ENCODE measurements at regions not wholly inside any gene's neighbourhood (a gene's known extent, or its start where the extent isn't known, plus 50 kb on each side); places are given as distances from the start of the nearest gene placed in this dataset.

DNA sequence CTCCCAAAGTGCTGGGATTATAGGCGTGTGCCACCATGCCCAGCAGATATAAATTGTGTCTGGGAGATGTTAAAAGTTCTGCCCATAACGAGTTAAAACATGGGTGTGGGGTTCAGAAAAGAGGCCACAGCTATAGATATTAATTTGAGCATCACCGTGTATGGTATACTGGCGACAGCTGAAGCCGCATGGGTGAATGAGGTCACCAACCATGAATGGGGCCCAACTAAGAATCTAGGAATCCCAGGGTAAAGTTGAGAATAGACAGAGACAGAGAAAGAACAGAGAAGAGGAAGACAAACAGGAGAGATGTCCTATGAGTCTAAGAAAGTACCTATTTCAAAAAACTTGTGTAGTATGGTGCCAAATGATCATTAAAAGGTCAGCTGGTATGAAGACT, 50.9 kb downstream of the ILRUN start (continued):
- TF ChIP-seq, protein P1, sequence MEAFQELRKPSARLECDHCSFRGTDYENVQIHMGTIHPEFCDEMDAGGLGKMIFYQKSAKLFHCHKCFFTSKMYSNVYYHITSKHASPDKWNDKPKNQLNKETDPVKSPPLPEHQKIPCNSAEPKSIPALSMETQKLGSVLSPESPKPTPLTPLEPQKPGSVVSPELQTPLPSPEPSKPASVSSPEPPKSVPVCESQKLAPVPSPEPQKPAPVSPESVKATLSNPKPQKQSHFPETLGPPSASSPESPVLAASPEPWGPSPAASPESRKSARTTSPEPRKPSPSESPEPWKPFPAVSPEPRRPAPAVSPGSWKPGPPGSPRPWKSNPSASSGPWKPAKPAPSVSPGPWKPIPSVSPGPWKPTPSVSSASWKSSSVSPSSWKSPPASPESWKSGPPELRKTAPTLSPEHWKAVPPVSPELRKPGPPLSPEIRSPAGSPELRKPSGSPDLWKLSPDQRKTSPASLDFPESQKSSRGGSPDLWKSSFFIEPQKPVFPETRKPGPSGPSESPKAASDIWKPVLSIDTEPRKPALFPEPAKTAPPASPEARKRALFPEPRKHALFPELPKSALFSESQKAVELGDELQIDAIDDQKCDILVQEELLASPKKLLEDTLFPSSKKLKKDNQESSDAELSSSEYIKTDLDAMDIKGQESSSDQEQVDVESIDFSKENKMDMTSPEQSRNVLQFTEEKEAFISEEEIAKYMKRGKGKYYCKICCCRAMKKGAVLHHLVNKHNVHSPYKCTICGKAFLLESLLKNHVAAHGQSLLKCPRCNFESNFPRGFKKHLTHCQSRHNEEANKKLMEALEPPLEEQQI (IDR thresholded peaks at IDR 0.05): no peak
- TF ChIP-seq PHF20 (IDR thresholded peaks at IDR 0.05; ENCODE audit: partially characterized antibody): no peak
- no peak for TF ChIP-seq FOXA3 (CRISPR knock-in tag; conservative IDR thresholded peaks at IDR 0.05 in 1 of 2, IDR thresholded peaks at IDR 0.05 in 1 of 2)
- TF ChIP-seq, protein P2, sequence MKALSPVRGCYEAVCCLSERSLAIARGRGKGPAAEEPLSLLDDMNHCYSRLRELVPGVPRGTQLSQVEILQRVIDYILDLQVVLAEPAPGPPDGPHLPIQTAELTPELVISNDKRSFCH (CRISPR knock-in tag; IDR thresholded peaks at IDR 0.05): no peak
- TF ChIP-seq, protein P2 (tag; IDR thresholded peaks at IDR 0.05): no peak
- TF ChIP-seq, protein P3, sequence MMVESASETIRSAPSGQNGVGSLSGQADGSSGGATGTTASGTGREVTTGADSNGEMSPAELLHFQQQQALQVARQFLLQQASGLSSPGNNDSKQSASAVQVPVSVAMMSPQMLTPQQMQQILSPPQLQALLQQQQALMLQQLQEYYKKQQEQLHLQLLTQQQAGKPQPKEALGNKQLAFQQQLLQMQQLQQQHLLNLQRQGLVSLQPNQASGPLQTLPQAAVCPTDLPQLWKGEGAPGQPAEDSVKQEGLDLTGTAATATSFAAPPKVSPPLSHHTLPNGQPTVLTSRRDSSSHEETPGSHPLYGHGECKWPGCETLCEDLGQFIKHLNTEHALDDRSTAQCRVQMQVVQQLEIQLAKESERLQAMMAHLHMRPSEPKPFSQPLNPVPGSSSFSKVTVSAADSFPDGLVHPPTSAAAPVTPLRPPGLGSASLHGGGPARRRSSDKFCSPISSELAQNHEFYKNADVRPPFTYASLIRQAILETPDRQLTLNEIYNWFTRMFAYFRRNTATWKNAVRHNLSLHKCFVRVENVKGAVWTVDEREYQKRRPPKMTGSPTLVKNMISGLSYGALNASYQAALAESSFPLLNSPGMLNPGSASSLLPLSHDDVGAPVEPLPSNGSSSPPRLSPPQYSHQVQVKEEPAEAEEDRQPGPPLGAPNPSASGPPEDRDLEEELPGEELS (CRISPR knock-in tag; IDR thresholded peaks at IDR 0.05; ENCODE audit: borderline replicate concordance): no peak
